HEK293 (cell line): ENCODE measurements at regions not wholly inside any gene's neighbourhood (a gene's known extent, or its start where the extent isn't known, plus 50 kb on each side); places are given as distances from the start of the nearest gene placed in this dataset.

Experiments used
- CTCF ChIA-PET: fragments of 350-600 bp; formaldehyde crosslinking; extraction: SDS; loops from one replicate; lab custom pipeline; 2021; ENCODE audit warnings: antibody characterized with exemption; lab: Yijun Ruan, JAX
- POLR2A ChIA-PET: fragments of 300-600 bp; formaldehyde crosslinking; extraction: SDS; loops from one replicate; lab custom pipeline; 2020; ENCODE audit warnings: antibody characterized with exemption, inconsistent platforms; lab: Yijun Ruan, JAX
- H3K27ac ChIP-seq: fragments of 200-500 bp; sonication (Bioruptor generic); 2 replicates; pipeline ENCODE4 v1.5.1; 2014; ENCODE audit warnings: low read depth, low read length, control low read depth, inconsistent platforms; ENCODE audit errors: extremely low read depth
- H3K36me3 ChIP-seq, 2 experiments: fragments of 200-500 bp in 1 of 2; sonication (Bioruptor generic) in 1 of 2; 1 replicate in 1 of 2; 2 replicates in 1 of 2; pipeline ENCODE4 v1.5.1; 2014 to 2017; ENCODE audit warnings: inconsistent platforms in 2 of 2, low read length in 2 of 2; ENCODE audit not compliant: control insufficient read depth in 2 of 2, insufficient read depth in 1 of 2
- H3K4me1 ChIP-seq: fragments of 200-500 bp; sonication (Bioruptor generic); 2 replicates; pipeline ENCODE4 v1.5.1; 2014; ENCODE audit warnings: mild to moderate bottlenecking, low read length, inconsistent platforms; ENCODE audit not compliant: control insufficient read depth, insufficient read depth
- H3K4me3 ChIP-seq: 2 replicates; pipeline ENCODE4 v1.5.1; 2011; ENCODE audit warnings: low read depth, mild to moderate bottlenecking, control low read depth, low read length, moderate library complexity
- H3K9me3 ChIP-seq: fragments of 200-500 bp; sonication (Bioruptor generic); 2 replicates; pipeline ENCODE4 v1.5.1; 2014; ENCODE audit warnings: low read depth, low read length, inconsistent platforms; ENCODE audit not compliant: control insufficient read depth, insufficient read depth
- OVOL3 ChIP-seq: fragments of 450-650 bp; formaldehyde crosslinking; IDR thresholded peaks from 2 replicates; pipeline ENCODE4 v1.5.1; 2016; ENCODE audit warnings: missing biosample characterization, missing genetic modification characterization
- SP7 ChIP-seq: fragments of 450-650 bp; formaldehyde crosslinking; IDR thresholded peaks from 2 replicates; pipeline ENCODE4 v1.5.1; 2016; ENCODE audit warnings: missing biosample characterization, missing genetic modification characterization
- ZFP41 ChIP-seq: fragments of 450-650 bp; formaldehyde crosslinking; IDR thresholded peaks from 2 replicates; pipeline ENCODE4 v1.5.1; 2016; ENCODE audit warnings: missing biosample characterization, missing genetic modification characterization, borderline replicate concordance
- ZFP69B ChIP-seq: fragments of 450-650 bp; formaldehyde crosslinking; IDR thresholded peaks from 2 replicates; pipeline ENCODE4 v1.5.1; 2016; ENCODE audit warnings: missing biosample characterization, missing genetic modification characterization
- ZIC2 ChIP-seq: fragments of 450-650 bp; formaldehyde crosslinking; IDR thresholded peaks from 2 replicates; pipeline ENCODE4 v1.5.1; 2016; ENCODE audit warnings: missing biosample characterization, missing genetic modification characterization
- ZNF114 ChIP-seq: fragments of 450-650 bp; formaldehyde crosslinking; IDR thresholded peaks from 2 replicates; pipeline ENCODE4 v1.5.0; 2017; ENCODE audit warnings: missing biosample characterization, missing genetic modification characterization
- ZNF223 ChIP-seq: fragments of 450-650 bp; formaldehyde crosslinking; IDR thresholded peaks from 2 replicates; pipeline ENCODE4 v1.5.1; 2016; ENCODE audit warnings: missing biosample characterization, missing genetic modification characterization
- ZNF24 ChIP-seq: fragments of 450-650 bp; formaldehyde crosslinking; IDR thresholded peaks from 2 replicates; pipeline ENCODE4 v1.5.1; 2016; ENCODE audit warnings: missing biosample characterization, missing genetic modification characterization
- ZNF266 ChIP-seq: fragments of 450-650 bp; formaldehyde crosslinking; IDR thresholded peaks from 2 replicates; pipeline ENCODE4 v1.5.1; 2016; ENCODE audit warnings: missing biosample characterization, missing genetic modification characterization, low read depth
- ZNF366 ChIP-seq: fragments of 450-650 bp; formaldehyde crosslinking; conservative IDR thresholded peaks from 2 replicates; pipeline ENCODE4 v1.5.1; 2016; ENCODE audit warnings: missing biosample characterization, missing genetic modification characterization
- ZNF48 ChIP-seq: fragments of 450-650 bp; formaldehyde crosslinking; IDR thresholded peaks from 2 replicates; pipeline ENCODE4 v1.5.1; 2016; ENCODE audit warnings: missing biosample characterization, missing genetic modification characterization
- ZNF544 ChIP-seq: fragments of 450-650 bp; formaldehyde crosslinking; IDR thresholded peaks from 2 replicates; pipeline ENCODE4 v1.5.0; 2017; ENCODE audit warnings: missing biosample characterization, missing genetic modification characterization
- ZNF670 ChIP-seq: fragments of 450-650 bp; formaldehyde crosslinking; IDR thresholded peaks from 2 replicates; pipeline ENCODE4 v1.5.1; 2016; ENCODE audit warnings: missing biosample characterization, missing genetic modification characterization, low read depth
- ZNF777 ChIP-seq: fragments of 450-650 bp; formaldehyde crosslinking; IDR thresholded peaks from 2 replicates; pipeline ENCODE4 v1.5.1; 2017; ENCODE audit warnings: missing biosample characterization, missing genetic modification characterization, borderline replicate concordance
- TF ChIP-seq, protein P1 (sequence below): fragments of 450-650 bp; formaldehyde crosslinking; IDR thresholded peaks from 2 replicates; pipeline ENCODE4 v1.5.1; 2016; ENCODE audit warnings: missing biosample characterization, missing genetic modification characterization, low read depth
- TF ChIP-seq, protein P2 (sequence below): fragments of 450-650 bp; formaldehyde crosslinking; IDR thresholded peaks from 2 replicates; pipeline ENCODE4 v1.5.1; 2017; ENCODE audit warnings: missing biosample characterization, missing genetic modification characterization
- TF ChIP-seq, protein P3 (sequence below): fragments of 450-650 bp; formaldehyde crosslinking; IDR thresholded peaks from 2 replicates; pipeline ENCODE4 v1.5.1; 2016; ENCODE audit warnings: missing biosample characterization, missing genetic modification characterization
- TF ChIP-seq, protein P4 (sequence below): fragments of 450-650 bp; formaldehyde crosslinking; IDR thresholded peaks from 2 replicates; pipeline ENCODE4 v1.5.1; 2016; ENCODE audit warnings: missing biosample characterization, missing genetic modification characterization

DNA sequence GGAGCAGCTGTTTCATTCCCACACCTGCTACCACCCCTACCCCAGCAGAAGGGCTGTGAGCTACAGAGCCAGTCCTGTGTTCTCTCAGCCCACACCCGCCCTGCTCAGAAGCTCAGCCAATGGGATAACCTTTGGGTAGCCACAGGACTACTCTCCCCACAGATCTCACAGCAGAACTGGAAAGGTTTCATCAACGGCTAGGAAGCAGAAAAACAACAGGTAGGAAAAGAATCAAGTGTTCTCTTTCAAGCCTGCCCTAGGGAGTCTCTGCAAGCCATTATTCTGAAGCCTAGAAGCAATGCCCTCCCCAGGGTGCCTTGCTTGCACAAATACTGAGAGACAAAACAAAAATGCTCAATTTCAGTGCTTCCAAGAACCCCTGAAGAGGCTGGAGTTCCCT lies 77.2 kb downstream of the TMPRSS5 start:
- H3K4me3 ChIP-seq: no peak overlapping the region
- POLR2A ChIA-PET: interaction anchor here (0.6 to 1.0 kb wide), 2 partner anchors 145 to 251 kb away, joined by 3 to 10 read pairs; partner anchors contain the start of gene ZW10
- H3K36me3 ChIP-seq: no peaks in the 10 kb centered on the region
- H3K9me3 ChIP-seq: no peaks in the 10 kb centered on the region
- H3K4me1 ChIP-seq: no peaks in the 10 kb centered on the region
- TF ChIP-seq ZIC2 (tag by site-specific recombination): peak; percentile 88
- TF ChIP-seq ZNF223: no peak
- CTCF ChIA-PET: interaction anchor here (1.2 kb wide), 1 partner anchor 97 kb away, joined by 4 read pairs; no protein-coding TSS in a partner anchor
- no peak overlapping the region for H3K27ac ChIP-seq

DNA sequence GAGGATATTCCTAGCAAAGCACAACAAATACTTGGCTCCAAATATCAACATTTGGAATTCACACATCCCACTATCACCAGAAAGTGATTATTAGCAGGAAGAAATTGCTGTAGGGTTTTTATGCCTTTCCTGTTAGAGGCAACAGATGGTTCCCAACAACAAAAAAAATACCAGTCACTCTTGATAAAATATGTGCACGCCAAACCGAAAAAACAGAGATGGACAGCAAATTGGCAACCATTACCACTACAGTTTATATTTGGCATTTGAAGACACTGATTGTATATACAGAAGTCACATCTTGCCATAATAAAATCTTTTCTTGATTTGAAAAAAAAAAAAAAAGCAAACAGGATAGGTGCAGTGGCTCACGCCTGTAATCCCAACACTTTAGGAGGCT lies 78.2 kb downstream of the TMPRSS5 start:
- TF ChIP-seq, protein P1, sequence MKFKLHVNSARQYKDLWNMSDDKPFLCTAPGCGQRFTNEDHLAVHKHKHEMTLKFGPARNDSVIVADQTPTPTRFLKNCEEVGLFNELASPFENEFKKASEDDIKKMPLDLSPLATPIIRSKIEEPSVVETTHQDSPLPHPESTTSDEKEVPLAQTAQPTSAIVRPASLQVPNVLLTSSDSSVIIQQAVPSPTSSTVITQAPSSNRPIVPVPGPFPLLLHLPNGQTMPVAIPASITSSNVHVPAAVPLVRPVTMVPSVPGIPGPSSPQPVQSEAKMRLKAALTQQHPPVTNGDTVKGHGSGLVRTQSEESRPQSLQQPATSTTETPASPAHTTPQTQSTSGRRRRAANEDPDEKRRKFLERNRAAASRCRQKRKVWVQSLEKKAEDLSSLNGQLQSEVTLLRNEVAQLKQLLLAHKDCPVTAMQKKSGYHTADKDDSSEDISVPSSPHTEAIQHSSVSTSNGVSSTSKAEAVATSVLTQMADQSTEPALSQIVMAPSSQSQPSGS (tag by site-specific recombination): no peak
- TF ChIP-seq ZNF777: no peak
- TF ChIP-seq, protein P2, sequence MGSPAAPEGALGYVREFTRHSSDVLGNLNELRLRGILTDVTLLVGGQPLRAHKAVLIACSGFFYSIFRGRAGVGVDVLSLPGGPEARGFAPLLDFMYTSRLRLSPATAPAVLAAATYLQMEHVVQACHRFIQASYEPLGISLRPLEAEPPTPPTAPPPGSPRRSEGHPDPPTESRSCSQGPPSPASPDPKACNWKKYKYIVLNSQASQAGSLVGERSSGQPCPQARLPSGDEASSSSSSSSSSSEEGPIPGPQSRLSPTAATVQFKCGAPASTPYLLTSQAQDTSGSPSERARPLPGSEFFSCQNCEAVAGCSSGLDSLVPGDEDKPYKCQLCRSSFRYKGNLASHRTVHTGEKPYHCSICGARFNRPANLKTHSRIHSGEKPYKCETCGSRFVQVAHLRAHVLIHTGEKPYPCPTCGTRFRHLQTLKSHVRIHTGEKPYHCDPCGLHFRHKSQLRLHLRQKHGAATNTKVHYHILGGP (tag by site-specific recombination): no peak
- TF ChIP-seq ZNF114 (tag by site-specific recombination): no peak
- no peak for TF ChIP-seq ZNF24
- TF ChIP-seq, protein P3, sequence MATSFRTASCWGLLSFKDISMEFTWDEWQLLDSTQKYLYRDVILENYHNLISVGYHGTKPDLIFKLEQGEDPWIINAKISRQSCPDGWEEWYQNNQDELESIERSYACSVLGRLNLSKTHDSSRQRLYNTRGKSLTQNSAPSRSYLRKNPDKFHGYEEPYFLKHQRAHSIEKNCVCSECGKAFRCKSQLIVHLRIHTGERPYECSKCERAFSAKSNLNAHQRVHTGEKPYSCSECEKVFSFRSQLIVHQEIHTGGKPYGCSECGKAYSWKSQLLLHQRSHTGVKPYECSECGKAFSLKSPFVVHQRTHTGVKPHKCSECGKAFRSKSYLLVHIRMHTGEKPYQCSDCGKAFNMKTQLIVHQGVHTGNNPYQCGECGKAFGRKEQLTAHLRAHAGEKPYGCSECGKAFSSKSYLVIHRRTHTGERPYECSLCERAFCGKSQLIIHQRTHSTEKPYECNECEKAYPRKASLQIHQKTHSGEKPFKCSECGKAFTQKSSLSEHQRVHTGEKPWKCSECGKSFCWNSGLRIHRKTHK (tag by site-specific recombination): no peak
- TF ChIP-seq ZFP41 (tag by site-specific recombination): no peak
- no peak for TF ChIP-seq SP7 (tag by site-specific recombination)
- TF ChIP-seq ZNF544 (tag by site-specific recombination): no peak
- TF ChIP-seq ZNF670: no peak
- TF ChIP-seq ZFP69B (tag by site-specific recombination): no peak
- no peak for TF ChIP-seq OVOL3 (tag by site-specific recombination)
- TF ChIP-seq, protein P4, sequence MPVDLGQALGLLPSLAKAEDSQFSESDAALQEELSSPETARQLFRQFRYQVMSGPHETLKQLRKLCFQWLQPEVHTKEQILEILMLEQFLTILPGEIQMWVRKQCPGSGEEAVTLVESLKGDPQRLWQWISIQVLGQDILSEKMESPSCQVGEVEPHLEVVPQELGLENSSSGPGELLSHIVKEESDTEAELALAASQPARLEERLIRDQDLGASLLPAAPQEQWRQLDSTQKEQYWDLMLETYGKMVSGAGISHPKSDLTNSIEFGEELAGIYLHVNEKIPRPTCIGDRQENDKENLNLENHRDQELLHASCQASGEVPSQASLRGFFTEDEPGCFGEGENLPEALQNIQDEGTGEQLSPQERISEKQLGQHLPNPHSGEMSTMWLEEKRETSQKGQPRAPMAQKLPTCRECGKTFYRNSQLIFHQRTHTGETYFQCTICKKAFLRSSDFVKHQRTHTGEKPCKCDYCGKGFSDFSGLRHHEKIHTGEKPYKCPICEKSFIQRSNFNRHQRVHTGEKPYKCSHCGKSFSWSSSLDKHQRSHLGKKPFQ (tag by site-specific recombination): no peak
- TF ChIP-seq ZNF266 (tag by site-specific recombination): no peak
- no peaks in the 10 kb centered on the region for H3K9me3 ChIP-seq
- H3K4me1 ChIP-seq: no peaks in the 10 kb centered on the region
- no peak overlapping the region for H3K27ac ChIP-seq
- ChIA-PET POLR2A (interaction anchor here (1.0 kb wide), 1 partner anchor 146 kb away, joined by 10 read pairs; the partner anchor contains the start of gene ZW10), CTCF (no interaction called here)
- no peaks in the 10 kb centered on the region for H3K36me3 ChIP-seq
- no peak overlapping the region for H3K4me3 ChIP-seq

DNA sequence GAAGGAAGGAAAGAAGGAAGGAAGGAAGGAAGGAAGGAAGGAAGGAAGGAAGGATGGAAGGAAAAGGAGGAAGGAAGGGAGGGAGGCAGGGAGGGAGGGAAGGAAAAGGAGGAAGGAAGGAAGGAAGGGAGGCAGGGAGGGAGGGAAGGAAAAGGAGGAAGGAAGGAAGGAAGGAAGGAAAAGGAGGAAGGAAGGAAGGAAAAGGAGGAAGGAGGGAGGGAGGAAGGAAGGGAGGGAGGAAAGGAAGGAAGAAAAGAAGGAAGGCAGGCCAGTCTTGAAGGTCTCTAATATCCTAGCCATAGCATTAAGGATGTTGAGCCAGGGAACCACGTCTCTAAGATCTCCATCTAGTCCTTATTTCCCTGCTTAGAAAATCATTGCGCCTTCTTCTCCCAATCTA lies 78.8 kb downstream of the TMPRSS5 start:
- CTCF ChIA-PET: no interaction called here
- TF ChIP-seq ZNF48 (tag by site-specific recombination) (no peak), ZNF366 (peak; percentile 79)
- TF ChIP-seq, protein P2 (tag by site-specific recombination): no peak
- Histone ChIP-seq H3K9me3 (no peaks in the 10 kb centered on the region), H3K4me1 (no peaks in the 10 kb centered on the region), H3K27ac (no peak overlapping the region), H3K36me3 (no peaks in the 10 kb centered on the region), H3K4me3 (no peak overlapping the region)
- POLR2A ChIA-PET: no interaction called here
